Smooth muscle cell (in vitro differentiated cells): ENCODE measurements at regions not wholly inside any gene's neighbourhood (a gene's known extent, or its start where the extent isn't known, plus 50 kb on each side); places are given as distances from the start of the nearest gene placed in this dataset.

Experiments
- DNase-seq: peaks from one replicate; lab custom pipeline; 2025; ENCODE audit not compliant: unreplicated experiment; lab: John Stamatoyannopoulos, UW
- H2AFZ ChIP-seq: fragments of 200-600 bp; sonication (generic); 2 replicates; pipeline ENCODE4 v1.6.0; 2016; ENCODE audit warnings: antibody characterized with exemption, low read depth, mild to moderate bottlenecking
- H3F3A ChIP-seq: fragments of 200-600 bp; sonication (generic); 2 replicates; pipeline ENCODE4 v1.6.0; 2017; ENCODE audit warnings: antibody characterized with exemption, low read depth
- H3K27ac ChIP-seq: fragments of 200-600 bp; sonication (generic); 2 replicates; pipeline ENCODE4 v1.5.1; 2016; ENCODE audit warnings: low read depth, mild to moderate bottlenecking
- H3K27me3 ChIP-seq: fragments of 200-600 bp; sonication (generic); 2 replicates; pipeline ENCODE4 v1.6.1; 2016; ENCODE audit warnings: low read depth, mild to moderate bottlenecking
- H3K36me3 ChIP-seq: fragments of 200-600 bp; sonication (generic); 2 replicates; pipeline ENCODE4 v1.5.1; 2016; ENCODE audit warnings: low read depth
- H3K4me1 ChIP-seq: fragments of 200-600 bp; sonication (generic); 2 replicates; pipeline ENCODE4 v1.5.1; 2016; ENCODE audit warnings: low read depth
- H3K4me2 ChIP-seq: fragments of 200-600 bp; sonication (generic); 2 replicates; pipeline ENCODE4 v1.6.0; 2016; ENCODE audit warnings: mild to moderate bottlenecking
- H3K4me3 ChIP-seq: fragments of 200-600 bp; sonication (generic); 2 replicates; pipeline ENCODE4 v1.5.1; 2016; ENCODE audit warnings: mild to moderate bottlenecking
- H3K79me2 ChIP-seq: fragments of 200-600 bp; sonication (generic); 2 replicates; pipeline ENCODE4 v1.6.0; 2016; ENCODE audit warnings: low read depth, mild to moderate bottlenecking
- H3K9ac ChIP-seq: fragments of 200-600 bp; sonication (generic); 2 replicates; pipeline ENCODE4 v1.6.0; 2016; ENCODE audit warnings: low read depth
- H3K9me3 ChIP-seq: fragments of 200-600 bp; sonication (generic); replicated peaks from 2 replicates; pipeline ENCODE4 v1.5.1; 2016; ENCODE audit warnings: low read depth
- H4K20me1 ChIP-seq: fragments of 200-600 bp; sonication (generic); 2 replicates; pipeline ENCODE4 v1.6.0; 2016; ENCODE audit warnings: low read depth
- WGBS: methylation state at CpG from one replicate; pipeline ENCODE4 v1.1.7; 2016; ENCODE audit warnings: low lambda C conversion rate; 5-methylcytosine and 5-hydroxymethylcytosine counted together
- TF ChIP-seq, protein P1 (sequence below): fragments of 200-600 bp; sonication (generic); IDR thresholded peaks from 2 replicates; pipeline ENCODE4 v1.5.1; 2017; ENCODE audit warnings: borderline replicate concordance, mild to moderate bottlenecking, antibody characterized with exemption; ENCODE audit not compliant: insufficient read depth, poor library complexity, severe bottlenecking

DNA sequence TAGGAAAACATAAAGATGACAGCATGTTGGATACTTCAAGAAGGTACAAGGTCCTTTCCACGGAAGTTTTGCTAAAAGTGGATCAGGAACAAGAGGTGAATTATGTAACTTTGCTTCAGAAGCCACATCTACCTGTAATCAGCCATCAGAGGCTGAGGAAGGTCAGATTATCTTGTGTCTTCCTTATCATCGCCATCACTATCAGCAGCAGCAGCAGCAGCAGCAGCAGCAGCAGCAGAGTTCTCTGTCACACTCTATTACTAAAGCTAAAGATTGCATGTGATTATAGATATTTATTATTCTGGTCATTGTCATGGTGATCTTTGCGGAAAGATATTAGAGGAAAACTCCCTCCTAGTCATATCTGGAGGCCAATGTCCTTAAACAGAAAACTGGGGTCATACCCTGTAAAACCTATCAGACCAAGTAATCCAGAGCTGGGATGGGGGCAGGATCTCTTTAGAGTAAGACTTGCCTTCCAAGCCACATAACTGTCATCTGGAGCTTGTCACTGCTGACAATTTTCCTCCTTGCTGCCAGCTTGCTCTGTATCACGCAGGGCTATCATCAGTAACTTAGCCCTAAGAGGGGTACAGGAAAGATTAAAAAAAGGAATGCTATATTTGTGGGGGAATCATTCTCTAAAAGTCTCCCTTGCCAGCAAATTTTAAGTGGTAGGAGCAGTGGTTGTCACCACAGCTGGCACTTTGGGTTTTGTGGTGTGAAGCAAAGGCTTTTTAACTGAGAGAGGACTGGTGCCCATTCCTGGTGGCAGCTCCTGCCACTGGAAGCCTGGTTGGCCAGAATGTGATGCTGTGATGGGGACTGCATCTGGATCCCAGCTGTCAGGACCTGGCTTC, 130.9 kb upstream of the RASGRP1 start:
- Histone ChIP-seq H4K20me1 (no peaks in the 10 kb centered on the region), H2AFZ (no peak overlapping the region), H3K79me2 (no peaks in the 10 kb centered on the region), H3K9me3 (no peaks in the 10 kb centered on the region), H3K4me2 (no peak overlapping the region), H3K27ac (no peak overlapping the region), H3K36me3 (no peaks in the 10 kb centered on the region), H3K27me3 (peaks cover 6% of the 10 kb centered on the region), H3K4me3 (no peak overlapping the region), H3K9ac (no peak overlapping the region), H3F3A (no peaks in the 10 kb centered on the region), H3K4me1 (no peaks in the 10 kb centered on the region)
- WGBS = 50% methylated on average over 4 of the region's 4 CpGs
- TF ChIP-seq, protein P1, sequence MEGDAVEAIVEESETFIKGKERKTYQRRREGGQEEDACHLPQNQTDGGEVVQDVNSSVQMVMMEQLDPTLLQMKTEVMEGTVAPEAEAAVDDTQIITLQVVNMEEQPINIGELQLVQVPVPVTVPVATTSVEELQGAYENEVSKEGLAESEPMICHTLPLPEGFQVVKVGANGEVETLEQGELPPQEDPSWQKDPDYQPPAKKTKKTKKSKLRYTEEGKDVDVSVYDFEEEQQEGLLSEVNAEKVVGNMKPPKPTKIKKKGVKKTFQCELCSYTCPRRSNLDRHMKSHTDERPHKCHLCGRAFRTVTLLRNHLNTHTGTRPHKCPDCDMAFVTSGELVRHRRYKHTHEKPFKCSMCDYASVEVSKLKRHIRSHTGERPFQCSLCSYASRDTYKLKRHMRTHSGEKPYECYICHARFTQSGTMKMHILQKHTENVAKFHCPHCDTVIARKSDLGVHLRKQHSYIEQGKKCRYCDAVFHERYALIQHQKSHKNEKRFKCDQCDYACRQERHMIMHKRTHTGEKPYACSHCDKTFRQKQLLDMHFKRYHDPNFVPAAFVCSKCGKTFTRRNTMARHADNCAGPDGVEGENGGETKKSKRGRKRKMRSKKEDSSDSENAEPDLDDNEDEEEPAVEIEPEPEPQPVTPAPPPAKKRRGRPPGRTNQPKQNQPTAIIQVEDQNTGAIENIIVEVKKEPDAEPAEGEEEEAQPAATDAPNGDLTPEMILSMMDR = no peak
- DNase-seq = no peak

DNA sequence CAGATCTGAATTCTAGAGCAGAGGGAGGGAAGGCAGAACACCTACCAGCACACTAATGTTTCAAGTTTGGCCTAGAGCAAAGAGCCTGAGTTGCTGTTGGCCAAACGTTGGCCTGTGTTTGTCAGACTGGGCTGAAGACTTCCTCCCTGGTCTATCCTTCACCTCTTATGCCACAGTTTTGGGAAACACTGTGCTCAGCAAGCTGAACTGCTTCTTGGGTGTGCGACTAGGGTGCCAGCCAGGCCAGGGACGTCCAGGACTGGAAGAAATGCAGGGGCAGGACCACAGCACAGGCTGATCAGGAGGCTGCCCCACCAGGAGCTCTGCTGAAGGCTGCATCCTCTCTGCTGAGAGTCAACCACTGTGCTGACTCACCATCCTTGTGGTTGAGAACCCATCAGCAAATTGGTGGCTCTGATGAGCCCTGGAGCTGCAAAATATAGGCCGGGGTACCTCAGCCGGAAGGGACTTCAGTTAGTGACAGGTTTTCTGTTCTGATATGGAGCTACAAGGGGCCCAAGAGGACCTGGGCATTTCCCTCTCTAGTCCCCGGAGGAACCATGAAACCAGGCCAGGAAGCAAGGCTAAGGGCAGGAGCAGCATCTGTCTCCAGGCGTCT, 131.6 kb upstream of the RASGRP1 start:
- H3K4me3 ChIP-seq = no peak overlapping the region
- TF ChIP-seq, protein P1 = no peak
- peak; percentile 23 for DNase-seq
- H3K27ac ChIP-seq = no peak overlapping the region
- 42% methylated on average over 7 of the region's 7 CpGs for WGBS
- peak overlapping the region; percentile 22 for H3K4me2 ChIP-seq
- H3K36me3 ChIP-seq = no peaks in the 10 kb centered on the region
- no peaks in the 10 kb centered on the region for H4K20me1 ChIP-seq
- H3K9me3 ChIP-seq = no peaks in the 10 kb centered on the region
- no peaks in the 10 kb centered on the region for H3K4me1 ChIP-seq
- H3K79me2 ChIP-seq = no peaks in the 10 kb centered on the region
- H3K27me3 ChIP-seq = peaks cover 12% of the 10 kb centered on the region
- no peak overlapping the region for H3K9ac ChIP-seq
- no peaks in the 10 kb centered on the region for H3F3A ChIP-seq
- no peak overlapping the region for H2AFZ ChIP-seq

DNA sequence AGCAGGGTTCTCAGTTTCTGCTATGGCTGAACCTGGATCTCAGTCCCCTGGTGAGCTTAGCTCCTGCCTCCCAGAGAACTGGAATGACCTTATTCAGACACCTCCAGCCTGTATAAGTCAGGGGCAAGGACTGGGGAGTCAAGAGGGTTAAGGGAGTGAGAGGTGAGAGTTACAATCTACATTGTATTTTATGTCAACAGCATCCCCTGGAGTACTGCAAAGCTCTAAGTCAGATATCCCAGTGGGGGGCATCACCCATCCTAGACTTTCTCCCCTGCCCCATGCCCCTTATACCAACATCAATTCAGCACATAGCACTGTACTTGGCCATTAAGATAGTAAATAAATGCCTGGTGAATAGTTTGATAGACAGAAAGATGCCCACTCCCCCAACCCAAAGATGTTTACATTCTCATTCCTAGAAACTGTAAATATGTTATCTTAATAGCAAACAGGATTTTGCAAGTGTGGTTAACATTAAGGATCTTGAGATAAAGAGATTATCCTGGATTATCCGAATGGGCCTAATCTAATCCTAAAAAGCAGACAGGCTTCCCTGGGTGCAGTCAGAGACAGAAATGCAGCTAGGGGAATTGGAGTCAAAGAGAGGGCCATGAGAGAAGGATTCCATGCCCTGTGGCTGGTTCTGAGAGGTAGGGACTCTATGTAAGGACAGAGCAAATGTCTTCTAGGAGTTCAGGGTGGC, 132.3 kb upstream of the RASGRP1 start:
- H3K9ac ChIP-seq = no peak overlapping the region
- no peak for DNase-seq
- H3K36me3 ChIP-seq = no peaks in the 10 kb centered on the region
- H3K4me3 ChIP-seq = no peak overlapping the region
- no peaks in the 10 kb centered on the region for H3K79me2 ChIP-seq
- H3K4me2 ChIP-seq = peak overlapping the region; percentile 22
- H3K27ac ChIP-seq = no peak overlapping the region
- WGBS = 11% methylated on average over 1 of the region's 1 CpG
- H3K27me3 ChIP-seq = peaks cover 19% of the 10 kb centered on the region
- TF ChIP-seq, protein P1 = no peak
- no peaks in the 10 kb centered on the region for H4K20me1 ChIP-seq
- H3K4me1 ChIP-seq = no peaks in the 10 kb centered on the region
- H2AFZ ChIP-seq = no peak overlapping the region
- no peaks in the 10 kb centered on the region for H3F3A ChIP-seq
- H3K9me3 ChIP-seq = no peaks in the 10 kb centered on the region
